GM19035 (cell line): ENCODE measurements at regions not wholly inside any gene's neighbourhood (a gene's known extent, or its start where the extent isn't known, plus 50 kb on each side); places are given as distances from the start of the nearest gene placed in this dataset.

ENCODE experiments used
- ATAC-seq: cut with Tn5 transposase; IDR thresholded peaks from one replicate; pipeline ENCODE4 v1.9.1; 2021; ENCODE audit not compliant: unreplicated experiment

DNA sequence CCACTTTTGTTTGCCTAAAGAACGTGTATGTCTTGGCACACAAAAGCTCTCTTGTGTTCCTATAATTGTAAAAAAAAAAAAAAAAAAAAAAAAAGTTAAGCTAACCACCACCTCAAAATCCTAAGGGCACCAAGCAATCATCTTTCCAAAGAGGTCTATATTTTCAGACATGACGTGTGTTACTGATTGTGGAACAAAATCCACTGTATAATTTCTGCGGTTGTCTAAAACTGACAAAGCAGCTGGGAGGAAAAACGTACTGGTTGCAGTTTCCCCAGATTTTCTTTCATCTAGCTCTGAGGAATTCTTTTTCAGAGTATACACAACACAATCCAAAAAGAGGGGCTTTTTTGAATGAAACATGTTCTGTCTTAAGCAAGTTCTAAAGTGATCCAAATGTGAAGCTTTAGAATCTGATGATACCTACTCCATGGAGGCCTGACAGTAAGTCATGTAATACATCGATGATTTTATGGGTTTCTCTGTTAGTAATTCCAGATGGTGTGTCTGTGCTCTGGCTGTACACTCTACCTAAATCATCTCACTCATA lies 375.6 kb upstream of the NUDT12 start:
- no peak for ATAC-seq

DNA sequence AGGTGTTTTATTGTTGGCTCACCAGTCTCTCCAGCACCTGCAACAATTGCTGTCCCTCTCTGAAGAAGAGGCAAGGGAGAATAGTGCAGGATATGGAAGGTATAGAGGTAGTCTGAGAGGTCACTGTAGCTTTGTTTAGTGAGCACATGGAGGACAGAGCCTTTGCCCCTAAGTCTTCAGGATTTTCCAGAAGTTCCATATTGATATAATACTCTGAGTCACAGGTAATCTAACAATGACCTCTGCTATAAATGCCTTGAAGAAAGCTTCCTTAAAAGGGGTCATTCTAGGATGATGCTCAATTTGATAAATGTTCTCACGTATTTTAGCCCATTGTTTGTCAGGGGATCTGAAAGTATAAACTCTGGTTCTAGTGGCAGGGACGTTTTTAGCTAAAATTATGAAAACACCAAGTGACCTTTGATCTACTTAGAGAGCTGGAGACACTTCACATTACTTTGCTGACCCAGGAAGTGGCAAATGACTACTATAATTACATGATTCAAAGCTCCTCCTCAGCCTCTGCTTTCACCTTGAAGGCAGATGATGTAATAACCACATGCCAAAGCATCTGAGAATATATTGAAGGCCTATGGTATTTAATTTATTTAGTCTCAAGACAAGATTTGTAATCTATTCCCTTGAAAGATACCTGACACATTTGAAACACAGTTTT lies 366.9 kb upstream of the NUDT12 start:
- peak; percentile 51 for ATAC-seq

DNA sequence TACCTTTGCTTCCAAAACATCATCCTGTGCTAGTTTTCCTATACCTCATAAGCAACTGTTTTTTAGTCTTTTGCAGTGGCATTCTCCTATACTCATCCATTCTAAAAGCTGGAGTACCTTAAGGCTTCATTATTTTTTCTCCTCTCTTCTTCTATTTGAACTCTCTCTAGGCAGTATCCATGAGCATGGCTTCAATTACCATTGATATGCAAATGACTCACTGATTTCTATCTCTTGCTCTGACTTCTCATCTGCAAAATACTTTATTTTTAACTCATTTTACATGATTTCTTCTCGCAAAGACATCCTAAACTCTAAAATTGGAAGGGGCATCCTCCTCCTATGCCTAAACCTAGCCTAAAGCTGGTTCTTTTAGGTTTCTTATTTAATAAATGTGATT lies 365.1 kb upstream of the NUDT12 start:
- no peak for ATAC-seq

DNA sequence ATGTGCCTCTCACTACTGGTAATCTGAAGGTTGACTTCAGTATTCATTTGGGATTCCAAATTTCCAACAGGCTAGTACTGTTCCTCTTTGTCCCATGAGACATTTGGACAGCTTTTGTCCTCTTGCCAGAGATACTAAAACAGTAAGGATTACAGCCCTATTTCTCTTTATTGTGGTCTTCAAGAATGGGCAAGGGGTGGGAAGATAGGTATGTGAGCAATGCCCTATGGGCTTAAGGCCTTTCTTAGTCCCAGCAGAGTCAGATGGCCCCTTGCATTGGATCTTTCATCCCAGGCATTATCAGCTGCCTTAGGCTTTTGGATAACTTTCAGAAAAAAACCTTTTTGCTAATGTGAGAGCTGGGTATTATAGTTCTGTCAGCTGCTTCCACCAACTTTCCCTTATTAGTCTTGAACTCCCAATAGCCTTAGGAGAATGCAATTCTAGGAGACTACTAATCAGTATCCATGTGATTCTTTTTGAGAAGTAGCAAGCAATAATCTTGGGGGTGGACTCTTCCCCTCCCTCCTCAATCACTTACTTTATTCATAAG lies 361.1 kb upstream of the NUDT12 start:
- ATAC-seq: no peak

DNA sequence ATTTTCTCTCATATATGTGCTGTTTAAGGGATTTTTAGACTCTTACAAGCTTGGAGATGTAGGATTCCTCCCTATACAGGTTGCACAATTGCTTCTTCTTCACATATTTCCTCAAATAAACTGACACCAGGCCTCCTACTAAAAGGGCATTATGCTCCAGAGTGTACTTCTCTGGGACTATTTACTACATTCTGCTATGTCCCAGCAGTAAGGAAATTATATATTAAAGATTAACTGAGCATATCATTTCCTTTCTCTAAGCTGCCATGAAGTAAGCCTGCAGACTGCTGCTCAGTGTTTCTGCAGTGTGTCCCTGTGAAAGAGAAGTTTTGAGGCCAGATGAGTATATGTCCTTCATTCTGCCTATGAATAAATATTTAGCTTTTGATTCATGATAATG lies 356.9 kb upstream of the NUDT12 start:
- no peak for ATAC-seq

DNA sequence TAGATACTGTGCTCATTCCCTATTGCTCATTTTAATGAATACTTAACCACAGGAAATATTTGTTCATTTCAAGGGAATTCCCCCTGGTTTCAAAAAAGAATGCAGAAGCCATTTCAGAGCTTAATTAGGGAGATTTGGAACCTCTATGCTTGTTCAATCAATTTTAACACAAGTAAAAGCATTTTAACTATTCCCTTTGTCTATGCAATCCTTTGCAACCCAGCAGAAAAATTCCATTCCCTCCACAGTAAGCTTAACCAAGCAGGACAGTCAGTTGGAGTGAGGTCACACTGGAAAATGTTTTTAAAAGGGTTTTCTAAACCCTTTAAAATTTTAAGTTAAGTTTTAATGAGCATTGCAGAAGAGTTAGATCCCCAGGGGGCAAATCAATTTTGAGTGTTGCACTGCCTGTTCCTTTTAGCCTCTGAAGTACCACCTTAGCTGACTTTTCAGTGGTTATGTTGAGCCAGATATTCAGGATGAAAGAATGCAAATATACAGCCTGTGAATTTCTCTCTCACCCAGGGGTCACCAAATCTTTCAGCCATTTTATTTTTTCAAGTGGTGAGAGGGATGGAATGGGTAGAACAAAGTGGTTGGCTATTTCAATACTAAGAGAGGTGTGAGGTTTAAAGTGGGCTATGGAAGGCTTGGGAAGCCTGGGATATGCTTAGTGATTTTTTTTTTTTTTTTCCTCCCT lies 356.2 kb upstream of the NUDT12 start:
- ATAC-seq: no peak

DNA sequence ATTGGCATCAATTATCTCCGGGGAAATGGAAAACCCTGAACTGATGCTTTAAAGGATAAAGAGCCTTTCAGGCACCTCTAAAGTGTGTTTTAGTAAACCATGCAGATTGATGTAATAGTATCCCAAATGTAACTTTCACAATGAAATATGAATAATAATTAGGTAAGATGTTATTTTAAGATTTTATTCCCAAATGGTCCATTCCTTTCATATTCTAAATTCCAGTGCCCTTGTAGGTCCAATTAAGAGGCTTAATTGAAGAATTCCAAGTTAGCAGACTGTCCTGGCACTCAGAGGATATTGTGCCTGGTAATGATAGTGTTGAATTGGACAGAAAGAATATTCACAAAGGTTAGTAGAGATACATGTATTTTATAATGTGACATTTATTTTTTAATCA lies 352.5 kb upstream of the NUDT12 start:
- no peak for ATAC-seq

DNA sequence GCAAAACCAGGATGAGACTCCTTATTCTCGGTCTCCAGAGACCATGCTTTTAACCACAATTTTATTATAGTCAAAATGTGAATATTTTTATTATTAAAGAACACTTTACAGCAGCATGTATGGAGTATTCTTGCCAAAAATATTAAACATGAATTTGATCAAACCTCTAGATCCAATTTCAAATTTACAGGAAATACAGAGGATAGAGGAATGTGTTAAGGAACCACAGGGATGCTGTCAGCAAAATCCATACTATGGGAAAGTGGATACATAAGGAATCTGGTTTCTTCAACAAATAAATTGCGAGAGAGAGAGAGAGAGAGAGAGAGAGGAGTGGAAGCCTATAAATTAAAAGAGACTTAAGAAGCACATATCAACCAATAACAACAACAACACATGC lies 348.2 kb upstream of the NUDT12 start:
- no peak for ATAC-seq

DNA sequence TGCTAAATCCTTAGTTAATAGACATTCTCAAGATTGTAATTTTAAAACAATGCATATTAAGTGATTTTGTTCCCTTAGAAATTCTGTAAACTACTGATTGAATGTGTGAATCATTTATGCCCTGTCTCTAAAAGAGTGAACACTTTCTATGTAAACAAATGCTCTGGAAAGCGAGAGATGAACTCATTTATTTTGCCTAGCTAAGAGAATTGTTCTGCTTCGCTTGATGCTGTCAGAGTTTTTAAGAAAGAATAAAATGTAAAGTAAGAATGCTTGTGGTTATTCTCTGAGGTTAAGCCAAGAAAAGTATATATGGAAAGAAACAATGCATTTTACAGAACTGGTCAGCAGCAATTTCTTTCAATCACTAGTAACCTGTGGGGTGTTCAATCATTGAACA lies 347.4 kb upstream of the NUDT12 start:
- ATAC-seq: no peak

DNA sequence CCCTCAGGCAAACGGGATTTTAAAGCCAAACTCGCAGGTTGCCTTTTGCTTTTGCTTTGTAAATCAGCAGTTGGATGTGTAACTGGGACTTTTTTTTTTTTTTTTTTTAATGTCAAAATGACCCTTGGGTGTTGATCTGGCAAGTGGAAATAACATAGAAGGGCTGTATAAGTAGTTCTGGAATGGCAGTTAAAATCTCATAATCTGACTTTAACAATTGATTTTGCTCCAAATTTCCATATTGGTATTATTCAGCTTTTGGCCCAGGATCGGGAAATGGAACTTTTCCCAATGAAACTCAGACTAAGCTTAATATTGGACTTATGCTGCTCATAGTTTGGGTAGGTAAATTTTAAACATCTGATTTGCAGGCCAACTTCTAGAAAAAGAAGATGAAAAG lies 346.8 kb upstream of the NUDT12 start:
- no peak for ATAC-seq

DNA sequence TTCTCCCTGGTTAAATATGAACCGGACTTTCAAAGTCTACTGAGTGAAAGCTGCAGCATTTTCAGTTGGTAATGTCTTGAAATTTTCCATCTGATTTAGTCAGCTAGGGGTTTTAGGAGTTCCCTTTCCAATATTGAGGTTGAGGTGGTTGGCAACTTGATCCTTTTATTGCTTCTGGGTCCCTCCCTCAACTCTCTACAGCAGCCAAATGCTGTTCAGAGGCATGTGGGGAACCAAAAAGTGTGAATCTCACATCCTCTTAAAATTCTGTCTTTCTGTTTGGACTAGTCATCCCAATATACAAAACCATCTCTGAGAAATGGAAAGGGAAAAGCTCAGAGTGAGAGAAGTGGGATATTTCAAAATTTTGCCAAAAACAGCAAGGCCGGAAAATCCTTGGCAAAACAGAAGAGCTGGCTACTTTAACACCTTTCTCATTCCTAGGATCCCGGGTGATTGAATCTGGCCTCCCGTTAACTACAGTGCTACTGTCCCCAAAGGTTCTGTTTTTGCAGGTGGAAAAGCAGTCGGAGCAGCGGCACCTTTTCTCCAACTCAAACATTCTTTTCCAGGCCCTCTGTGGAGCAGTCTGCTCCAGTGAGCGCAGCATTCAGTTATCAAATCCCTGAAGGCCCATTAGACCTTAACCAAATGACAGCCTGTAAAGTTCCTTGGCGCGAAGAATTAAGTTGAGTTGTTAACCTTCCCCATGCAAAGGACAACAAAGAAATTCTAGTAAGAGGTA lies 345.9 kb upstream of the NUDT12 start:
- ATAC-seq: no peak

DNA sequence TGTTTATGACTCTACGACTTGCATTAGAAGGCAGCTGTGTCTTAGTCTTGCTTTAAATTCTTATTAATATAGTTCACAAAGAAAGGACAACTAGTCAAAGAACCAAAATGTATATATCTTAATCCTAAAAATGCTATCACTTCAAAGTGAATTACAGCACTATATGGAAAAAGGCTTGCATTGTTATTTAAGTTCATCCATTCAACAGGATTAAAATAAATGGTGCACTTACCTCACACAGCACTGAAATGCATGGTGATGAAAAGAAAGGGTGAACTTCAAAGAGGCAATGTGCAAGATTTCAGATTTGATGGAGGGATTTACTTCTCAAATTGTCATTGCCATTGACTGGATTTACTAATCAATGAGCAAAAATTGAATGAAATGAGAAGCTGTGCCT lies 344.4 kb upstream of the NUDT12 start:
- ATAC-seq: no peak

DNA sequence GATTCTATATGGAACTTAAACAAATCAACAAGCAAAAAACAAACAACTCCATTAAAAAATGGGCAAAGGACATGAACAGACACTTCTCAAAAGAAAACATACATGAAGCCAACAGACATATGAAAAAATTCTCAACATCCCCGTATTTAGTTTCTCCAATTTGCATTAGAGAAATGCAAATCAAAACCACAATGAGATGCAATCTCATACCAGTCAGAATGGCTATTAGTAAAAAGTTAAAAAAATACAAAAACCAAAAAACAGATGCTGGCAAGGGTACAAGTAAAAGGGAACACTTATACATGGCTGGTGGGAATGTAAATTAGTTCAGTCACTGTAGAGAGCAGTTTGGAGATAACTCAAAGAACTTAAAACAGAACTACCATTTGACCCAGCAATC lies 342.1 kb upstream of the NUDT12 start:
- ATAC-seq: no peak

DNA sequence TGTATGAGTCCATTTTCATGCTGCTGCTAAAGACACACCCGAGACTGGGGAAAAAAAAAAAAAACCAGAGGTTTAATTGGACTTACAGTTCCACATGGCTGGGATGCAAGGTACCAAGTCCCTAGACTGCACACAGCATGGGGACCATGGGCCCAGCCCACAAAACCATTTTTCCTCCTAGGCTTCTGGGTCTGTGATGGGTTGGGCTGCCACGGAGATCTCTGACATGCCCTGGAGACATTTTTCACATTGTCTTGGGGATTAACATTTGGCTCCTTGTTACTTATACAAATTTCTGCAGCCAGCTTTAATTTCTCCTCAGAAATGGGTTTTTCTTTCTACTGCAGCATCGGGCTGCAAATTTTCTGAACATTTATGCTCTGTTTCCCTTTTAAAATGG lies 340.3 kb upstream of the NUDT12 start:
- ATAC-seq: no peak

DNA sequence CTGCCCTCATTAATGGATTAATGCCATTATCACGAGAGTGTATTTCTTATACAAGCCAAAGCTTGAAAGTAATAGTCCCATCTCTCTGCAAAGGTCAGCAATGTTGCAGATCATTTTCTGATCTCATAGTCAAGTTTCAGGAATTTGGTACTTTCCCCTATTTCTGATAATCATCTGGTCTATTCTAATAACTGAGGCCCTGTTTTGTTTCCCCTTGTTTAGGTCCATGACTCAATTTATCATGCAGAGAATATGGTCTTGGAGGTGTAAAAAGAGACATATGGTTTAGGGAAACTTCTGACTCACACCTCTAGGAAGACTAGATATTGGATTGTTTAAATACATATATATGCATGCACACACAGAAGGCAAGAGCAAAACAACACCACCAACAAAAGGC lies 339.3 kb upstream of the NUDT12 start:
- ATAC-seq: no peak

DNA sequence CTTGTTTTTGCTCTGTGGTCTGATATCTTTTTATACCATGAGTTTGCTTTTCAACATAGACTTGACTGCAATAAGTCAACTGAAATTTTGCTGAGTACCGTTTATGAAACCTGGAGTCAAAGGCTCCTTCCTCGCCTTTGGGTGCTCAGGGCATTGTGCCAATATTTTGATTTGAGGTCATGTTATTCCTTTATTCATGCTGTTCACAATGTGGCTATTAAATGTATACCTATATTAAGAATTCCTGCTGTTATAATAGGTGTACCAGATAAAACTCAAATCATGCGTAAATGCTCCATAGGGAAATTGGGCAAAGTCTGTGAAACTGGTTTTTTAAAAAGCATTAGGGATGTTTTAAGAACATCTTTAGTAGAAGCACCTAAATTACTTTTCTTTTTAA lies 334.0 kb upstream of the NUDT12 start:
- ATAC-seq: no peak

DNA sequence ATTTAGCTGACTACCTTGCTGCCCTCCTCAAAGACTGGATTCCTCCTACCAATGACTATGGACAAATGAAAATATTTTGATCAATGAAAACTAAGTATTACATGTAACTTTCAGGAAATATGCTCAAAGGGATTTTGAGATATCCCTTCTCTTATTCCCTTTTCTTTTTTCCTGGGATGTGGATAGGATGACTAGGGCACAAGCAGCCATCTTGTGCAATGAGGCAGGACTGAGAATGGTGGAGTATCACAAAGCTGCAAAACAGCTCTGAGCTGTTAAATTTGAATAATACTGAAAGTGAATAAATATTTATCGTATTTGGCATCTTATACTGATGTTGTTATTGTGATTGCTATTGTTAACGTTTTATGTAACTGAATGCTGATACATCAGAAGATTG lies 333.1 kb upstream of the NUDT12 start:
- no peak for ATAC-seq

DNA sequence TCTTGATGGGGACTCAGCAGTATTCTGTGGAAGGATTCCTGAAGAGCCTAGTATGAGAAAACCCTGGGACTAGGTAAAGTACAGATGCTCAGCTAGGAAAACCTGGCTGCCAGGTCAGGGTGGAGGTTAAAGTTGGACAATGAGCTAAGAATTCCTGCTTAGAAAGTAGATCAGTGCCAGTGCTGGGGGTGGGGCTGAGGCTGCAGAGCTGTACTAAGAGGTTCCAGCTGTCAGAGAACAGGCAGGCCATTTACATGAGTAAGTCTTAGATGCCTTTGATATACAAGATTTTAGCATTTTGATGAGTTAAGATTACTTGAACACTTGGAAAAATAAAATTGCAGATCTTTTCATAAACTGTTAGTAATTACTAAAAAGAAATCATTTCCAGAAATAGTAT lies 332.3 kb upstream of the NUDT12 start:
- ATAC-seq: no peak

DNA sequence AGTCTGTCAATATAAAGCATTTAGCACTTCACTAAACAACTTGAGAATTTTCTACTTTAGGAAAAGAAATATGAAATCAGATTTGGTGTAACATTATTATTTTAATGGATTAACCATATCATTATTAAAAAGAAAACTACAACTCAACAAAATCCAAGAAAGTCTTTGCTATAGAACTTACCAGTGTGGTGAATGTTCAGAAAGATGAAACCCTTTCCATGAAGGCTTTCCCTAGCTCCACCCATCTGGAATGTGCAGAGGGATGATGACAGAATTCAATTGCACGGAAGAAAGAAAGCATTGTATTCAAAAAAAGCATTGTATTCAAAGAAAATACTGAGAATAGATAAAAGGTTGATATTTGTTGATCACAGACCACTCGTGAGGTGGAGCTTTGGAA lies 328.6 kb upstream of the NUDT12 start:
- ATAC-seq: no peak

DNA sequence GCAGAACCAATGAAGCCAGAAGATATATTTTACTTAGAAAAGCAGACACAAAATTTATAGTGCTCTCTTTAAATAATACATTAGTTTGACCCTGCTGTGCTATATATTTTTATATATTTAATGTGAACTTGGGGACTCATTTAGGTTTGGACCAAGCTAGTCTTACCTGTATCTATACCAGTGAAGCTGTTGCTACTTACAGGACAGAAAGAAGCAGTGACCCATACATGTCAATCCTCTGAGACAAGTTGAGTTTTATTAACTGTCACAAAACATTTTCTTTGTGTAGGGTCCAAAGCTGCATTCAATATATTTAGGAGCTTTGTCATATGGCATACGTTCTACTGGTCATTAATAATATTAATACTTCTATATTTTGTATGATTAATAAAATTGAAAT lies 327.7 kb upstream of the NUDT12 start:
- ATAC-seq: no peak

DNA sequence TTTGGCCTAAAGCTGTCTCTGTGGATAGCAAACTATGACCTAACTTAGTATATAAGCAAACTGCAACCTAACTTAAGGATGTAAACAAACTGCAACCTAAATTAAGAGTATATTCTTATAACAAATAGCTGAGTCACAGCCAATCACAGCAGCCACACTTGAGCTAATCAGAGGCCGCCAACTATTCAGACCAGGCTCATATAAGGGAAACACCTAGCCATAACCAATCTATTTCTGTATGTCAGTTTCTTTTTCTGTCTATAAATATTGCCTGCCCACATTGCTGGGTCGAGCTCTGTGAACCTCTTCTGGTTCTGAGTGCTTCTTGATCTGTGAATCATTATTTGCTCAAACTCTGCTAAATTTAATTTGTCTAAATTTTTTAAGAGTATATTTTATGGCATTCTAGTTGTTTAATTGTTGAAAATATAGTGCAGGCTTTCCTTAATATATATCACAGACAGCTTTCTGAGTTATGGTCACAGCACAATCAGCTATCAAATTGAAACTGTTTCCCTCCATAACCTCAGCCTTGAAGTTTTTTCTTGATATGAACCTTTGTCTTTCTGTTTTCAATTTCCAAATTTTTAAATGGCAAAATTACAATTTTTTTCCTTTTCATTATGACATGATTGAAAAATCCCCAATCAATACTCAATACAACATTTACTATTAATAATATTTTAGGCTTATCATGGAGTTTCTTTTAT lies 327.1 kb upstream of the NUDT12 start:
- ATAC-seq: peak; percentile 79
